Skin epidermis (tissue), 12 donors: ENCODE measurements at regions not wholly inside any gene's neighbourhood (a gene's known extent, or its start where the extent isn't known, plus 50 kb on each side); places are given as distances from the start of the nearest gene placed in this dataset.
A peak's percentile ranks its signal among the peaks of the same experiment; 100 is the strongest.

ENCODE experiments used
- H3K27ac ChIP-seq, 21 experiments: fragments of 200-600 bp; sonication (generic) in 11 of 21; one replicate each; pipeline ENCODE4 v1.5.0; 2020; ENCODE audit warnings: mild to moderate bottlenecking in 3 of 21, inconsistent platforms in 2 of 21, moderate library complexity in 2 of 21
- H3K4me3 ChIP-seq, 7 experiments: fragments of 200-600 bp; sonication (generic) in 2 of 7; one replicate each; pipeline ENCODE4 v1.5.0; 2020; ENCODE audit warnings: inconsistent platforms in 2 of 7, mild to moderate bottlenecking in 2 of 7, moderate library complexity in 1 of 7

DNA sequence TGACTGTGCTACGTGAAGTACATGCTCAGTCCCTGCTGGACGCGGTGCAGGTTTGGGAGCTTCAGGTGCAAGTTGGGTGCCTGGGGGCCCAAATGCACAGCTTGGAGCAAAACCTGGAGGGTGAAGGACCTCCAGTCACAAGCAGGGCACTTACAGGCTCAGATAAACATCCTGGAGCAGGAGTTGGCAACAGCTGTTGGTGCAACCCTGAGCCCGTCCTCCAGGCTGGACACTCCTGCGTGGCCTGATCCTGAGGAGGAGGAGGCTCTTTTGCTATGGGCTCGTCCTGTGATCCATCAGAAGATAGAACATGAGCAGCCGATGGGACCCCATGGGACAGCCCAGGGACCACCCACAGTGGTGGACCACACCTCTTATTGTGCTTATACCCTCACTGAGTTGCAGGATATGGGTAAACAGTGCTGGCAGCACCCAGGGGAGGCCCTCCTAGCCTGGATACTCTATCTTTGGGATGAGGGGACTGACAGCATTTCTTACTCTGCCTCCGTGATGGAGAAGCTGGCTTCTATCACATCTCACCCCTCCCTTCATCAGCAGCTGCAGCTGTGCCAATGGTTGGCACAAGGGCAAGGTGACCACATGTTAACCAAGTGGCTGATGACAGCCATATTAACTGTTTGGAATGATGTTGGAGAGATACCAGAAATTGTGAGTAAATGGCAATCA, 301.6 kb downstream of the ZPLD1 start:
- H3K4me3 ChIP-seq = no peak overlapping the region
- no peak overlapping the region for H3K27ac ChIP-seq

DNA sequence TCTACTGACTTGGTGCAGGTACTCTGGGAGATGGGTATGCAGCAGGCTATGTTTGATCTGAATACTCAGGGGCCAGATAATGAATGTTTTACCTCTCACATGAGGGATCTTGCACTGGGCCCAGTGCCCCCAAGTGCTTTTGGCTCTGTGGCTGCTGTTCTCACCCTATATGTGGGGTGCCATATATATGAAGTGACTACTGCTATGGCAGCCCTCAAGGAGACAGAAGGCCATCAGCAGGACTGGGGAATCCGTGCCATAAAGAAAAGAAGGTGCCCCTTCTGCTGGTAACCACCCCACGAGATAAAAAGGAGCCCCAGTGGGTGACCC, 302.1 kb downstream of the ZPLD1 start:
- Histone ChIP-seq H3K27ac (no peak overlapping the region), H3K4me3 (no peak overlapping the region)

DNA sequence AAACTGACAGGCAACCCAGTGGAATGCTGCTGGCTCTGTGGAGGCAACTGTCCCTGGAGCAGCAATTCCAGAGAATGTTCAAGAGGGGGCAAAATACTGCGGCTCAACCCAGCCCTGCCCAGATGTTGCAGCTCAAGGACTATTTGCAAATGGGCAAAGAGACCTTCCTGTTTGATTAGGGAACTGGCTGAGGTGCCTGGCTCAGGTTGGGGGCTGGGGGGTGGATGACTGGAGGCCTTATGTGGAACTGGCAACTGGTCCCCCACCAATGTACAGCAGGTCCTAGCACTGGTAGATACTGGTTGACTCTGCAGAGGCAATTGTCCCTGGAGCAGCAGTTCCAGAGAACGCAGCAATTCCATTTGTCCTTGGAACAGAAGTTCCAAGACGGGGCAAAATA, 302.5 kb downstream of the ZPLD1 start:
- Histone ChIP-seq H3K4me3 (no peak overlapping the region), H3K27ac (no peak overlapping the region)

DNA sequence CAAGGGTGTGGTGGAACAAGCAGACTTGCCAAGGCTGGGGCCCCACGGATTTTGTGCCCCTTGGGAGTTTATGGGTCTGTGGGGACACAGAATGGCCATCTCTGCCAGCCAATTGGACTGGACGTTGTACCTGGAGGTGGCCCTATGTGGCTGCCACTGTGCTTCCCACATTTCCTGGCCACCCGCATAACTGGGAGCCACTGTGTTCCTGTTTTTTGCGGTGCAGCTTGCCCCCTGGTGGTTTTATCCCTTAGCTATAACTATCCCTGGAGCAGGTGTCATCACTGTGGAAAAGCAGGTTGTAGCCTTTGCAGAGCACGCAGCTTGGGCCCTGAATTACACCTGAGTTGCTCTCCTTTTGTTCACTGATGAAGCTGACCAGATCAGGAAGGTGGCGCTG, 306.3 kb downstream of the ZPLD1 start:
- Histone ChIP-seq H3K4me3 (no peak overlapping the region), H3K27ac (no peak overlapping the region)

DNA sequence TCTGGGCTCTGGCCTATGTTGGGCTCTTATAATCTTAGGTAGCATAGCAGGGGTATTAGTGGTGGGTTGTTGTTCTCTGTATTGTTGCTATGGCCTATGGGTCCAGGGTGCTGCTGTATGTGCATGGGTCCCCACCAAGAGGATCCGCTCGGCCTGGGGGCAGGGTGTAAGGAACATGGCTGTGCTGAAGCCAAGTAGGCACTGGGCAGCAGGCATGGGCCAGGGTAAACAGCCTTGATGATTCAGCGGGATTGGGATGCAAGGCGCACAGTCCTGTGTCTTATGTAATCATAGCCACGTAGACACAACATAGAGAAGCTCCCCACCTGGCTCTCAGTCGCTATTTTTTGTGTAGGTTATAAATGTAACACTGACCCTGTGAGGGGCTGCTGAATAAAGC, 306.9 kb downstream of the ZPLD1 start:
- no peak overlapping the region for H3K27ac ChIP-seq
- H3K4me3 ChIP-seq = no peak overlapping the region

DNA sequence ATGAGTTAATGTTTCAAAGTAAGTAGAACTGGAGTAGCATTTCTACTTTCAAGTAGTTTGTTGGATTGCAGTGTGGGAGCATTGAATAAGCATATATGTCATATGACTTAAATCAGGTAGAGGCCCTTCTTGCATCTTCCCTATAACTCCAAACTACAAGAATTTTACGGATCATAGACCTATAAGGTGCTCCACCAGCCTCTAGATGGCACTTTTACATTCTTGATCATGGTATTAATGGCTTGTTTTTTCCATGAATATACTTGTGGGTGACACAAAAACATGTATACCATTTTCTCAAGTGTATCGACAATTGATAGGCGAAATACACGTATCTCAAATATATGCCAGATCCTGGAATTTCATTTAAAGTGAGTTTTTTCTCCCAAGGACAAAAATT, 311.1 kb downstream of the ZPLD1 start:
- H3K27ac ChIP-seq = no peak overlapping the region
- no peak overlapping the region for H3K4me3 ChIP-seq

DNA sequence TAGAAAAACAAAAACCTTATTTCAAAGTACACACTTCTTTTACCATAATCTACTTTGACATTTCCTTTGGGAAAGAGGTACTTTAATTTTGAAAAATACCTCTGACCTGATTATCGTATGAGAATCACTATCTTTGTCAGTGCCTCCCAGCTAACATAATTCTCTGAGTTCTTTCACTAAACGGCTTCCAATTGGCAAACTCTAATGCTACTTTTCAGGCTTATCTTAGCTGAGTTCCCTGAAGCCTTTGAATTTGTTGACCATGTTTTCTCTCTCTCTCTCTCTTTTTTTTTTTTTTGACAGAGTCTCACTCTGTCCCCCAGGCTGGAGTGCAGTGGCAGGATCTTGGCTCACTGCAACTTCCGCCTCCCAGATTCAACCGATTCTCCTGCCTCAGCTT, 312.8 kb downstream of the ZPLD1 start:
- Histone ChIP-seq H3K4me3 (no peak overlapping the region), H3K27ac (no peak overlapping the region)

DNA sequence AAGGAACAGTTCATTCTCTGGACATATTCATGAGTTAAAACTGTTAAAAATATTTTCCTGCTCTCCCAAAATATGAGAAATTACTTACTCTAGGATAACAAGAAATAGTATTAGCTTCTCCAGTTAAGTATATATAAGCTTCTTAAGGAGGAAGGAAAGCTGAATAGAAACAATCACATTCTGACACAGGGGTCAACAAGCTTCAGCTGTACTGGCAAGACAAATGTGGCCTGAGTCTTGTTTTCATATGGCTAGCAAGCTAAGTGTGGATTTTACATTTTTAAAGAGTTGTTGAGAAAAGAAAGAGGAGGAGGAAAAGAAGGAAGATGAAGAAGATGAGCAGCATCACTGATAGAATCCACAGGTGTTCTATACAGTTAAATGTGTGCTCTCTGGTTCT, 313.8 kb downstream of the ZPLD1 start:
- H3K27ac ChIP-seq = no peak overlapping the region
- no peak overlapping the region for H3K4me3 ChIP-seq

DNA sequence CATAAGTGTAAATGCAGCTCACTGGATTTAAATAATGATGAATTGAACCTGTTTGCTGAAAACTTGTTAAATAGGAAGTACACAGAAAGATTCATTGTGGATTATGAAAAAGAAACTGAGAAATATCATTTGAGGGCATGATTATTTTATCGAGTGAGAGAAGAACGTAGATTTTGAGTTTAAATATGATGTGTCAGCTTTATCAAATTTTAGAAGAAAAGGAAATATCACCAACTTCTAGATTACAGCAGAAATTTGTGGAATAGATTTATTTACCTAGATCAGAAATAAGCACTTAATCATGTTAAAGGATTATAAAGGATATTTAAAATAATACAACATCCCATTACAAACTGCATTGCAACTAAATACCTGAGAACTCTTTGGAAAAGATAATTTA, 315.5 kb downstream of the ZPLD1 start:
- H3K27ac ChIP-seq = no peak overlapping the region
- no peak overlapping the region for H3K4me3 ChIP-seq

DNA sequence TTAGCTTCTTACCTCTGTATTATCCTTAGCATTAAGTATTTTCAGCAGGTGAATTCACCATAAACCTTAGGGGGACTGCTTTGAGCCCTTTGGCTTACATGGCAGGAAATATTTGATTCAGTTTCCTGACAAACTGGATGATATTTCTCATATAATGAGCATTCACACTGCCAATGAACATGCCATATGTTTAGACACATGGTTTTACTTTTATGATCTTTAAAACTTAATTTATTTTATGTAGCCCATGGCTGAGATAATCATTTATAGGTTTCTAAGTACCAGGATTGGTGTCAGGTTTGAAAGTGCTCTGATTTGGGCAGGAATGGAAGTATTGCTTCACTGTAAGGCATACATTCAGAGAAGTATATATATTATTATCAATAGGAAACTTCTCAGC, 319.1 kb downstream of the ZPLD1 start:
- Histone ChIP-seq H3K27ac (no peak overlapping the region), H3K4me3 (no peak overlapping the region)

DNA sequence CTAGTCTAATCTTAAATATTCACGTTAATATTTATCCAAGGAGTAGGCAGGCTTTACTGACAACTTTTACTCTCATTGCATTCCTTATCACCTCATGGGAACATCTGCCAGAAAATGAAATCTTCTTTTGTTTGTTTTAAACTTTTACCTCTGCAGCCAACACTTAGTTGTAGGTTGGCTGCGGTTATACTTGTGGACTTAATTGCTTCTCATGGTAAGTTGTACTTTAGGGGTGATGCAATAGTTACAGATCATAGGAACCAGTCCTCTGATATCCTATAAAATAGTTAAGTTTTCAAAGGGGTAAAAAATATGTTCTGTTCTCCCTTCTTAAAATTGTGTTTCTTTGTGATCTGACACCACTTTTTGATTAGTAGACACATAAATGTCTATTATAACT, 321.9 kb downstream of the ZPLD1 start:
- no peak overlapping the region for H3K27ac ChIP-seq

DNA sequence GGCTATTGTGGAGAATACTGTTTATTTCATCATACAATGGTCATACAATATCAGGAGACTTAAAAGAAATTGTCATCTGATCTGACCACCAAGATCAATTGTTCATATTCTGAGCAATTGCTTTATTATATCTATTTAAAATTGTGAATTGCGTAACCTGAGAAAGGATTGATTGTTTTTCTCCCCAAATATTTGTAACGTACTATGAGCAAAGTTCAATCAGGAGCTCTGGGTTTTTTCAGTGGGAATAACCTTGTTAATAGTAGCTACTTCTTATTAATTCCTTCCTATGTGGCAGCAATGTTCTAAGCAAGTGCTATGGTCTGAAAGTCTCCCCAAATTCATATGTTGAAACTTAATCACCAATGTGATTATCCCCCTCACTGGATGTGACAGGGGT, 323.1 kb downstream of the ZPLD1 start:
- Histone ChIP-seq H3K4me3 (no peak overlapping the region), H3K27ac (no peak overlapping the region)

More for the DNA sequence above, 321.9 kb downstream of the ZPLD1 start:
- no peak overlapping the region for H3K4me3 ChIP-seq

DNA sequence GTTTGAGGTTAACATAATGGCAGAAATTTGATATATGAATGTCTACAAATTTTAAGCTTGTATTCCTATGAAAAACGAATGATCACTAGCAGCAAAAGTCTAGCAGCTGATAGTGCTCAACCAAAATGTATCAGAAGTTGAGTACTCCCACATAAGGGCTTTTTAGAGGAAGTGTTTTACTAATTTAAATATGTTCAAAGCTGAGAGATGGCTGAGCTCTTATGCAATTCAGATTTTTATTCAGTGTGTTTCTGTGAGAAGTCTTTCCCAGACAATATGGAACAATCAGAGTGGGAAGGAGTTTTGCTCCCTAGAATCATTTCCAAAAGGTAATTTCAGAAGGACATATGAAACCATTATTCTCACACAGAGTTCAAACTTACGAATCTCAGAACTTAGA, 327.0 kb downstream of the ZPLD1 start:
- Histone ChIP-seq H3K4me3 (no peak overlapping the region), H3K27ac (no peak overlapping the region)

DNA sequence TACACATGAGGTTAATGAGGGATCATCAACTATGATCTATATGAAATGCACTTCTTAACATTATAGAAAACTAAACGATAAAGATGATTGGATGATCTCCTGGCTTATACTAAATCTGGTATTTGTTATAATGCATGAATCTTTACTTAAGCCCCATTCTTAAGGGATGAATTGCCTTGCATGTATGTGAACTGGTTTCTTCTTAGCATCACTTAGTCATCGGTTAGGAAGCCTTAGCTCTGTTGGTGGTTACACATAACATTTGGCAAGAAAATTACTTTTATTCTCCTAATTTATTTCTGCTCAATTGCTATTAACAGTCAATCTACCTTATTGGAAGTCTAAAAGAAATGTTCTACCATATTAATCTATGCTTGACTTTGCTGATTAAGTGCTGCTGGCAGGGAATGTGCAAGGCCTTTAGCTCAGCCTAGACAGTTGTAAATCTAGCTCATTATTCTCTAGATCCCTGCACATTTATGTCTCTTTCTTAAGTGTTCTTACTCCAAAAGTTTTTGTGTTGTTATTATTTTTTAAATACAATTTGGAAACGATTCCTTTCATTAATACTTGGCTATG, 356.0 kb downstream of the ZPLD1 start:
- Histone ChIP-seq H3K4me3 (no peak overlapping the region), H3K27ac (peak overlapping the region in 1 of 21 experiments; percentile 10)

DNA sequence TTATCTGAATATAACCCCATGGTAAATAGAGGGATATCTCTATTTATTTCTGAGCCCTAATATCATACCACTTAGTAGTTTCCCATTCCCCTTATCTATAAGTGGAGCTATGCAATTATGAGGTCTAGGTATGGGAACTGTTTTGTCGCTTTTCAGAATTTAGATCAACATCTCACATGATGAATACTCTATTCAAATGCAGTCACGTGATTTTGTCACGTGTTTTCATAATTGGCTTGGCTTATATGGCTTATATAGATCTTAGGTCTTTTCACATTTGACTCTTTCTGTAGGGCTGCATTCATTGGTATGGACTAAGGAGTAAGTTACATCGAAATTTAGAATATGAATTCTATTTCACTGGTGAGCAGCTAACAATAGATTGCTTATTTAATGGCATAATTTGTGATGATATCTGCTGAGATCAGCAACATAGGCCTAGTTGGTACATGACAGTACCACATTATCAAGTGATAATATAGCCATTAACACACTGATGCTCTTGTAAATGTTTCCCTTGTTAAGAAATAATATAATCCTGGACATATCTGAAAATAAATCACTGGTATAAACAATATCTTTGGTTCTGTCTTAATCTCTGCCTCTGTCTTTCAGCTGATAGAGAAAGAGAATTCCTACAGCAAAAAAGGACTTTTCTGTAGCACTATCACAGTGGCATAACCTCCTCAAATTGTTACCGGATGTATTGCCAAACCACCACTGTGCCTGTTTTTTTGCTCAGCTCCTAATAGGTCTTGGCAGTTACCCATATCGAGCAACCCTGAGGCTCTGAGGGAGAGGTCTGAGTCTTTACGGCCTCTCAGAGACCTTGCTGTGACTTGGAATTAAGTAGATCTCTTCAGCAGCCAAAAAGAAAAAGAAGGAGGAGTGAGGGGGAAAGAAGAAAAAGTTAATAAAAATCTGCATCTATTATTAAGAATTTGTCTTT, 357.1 kb downstream of the ZPLD1 start:
- no peak overlapping the region for H3K27ac ChIP-seq
- H3K4me3 ChIP-seq = no peak overlapping the region

DNA sequence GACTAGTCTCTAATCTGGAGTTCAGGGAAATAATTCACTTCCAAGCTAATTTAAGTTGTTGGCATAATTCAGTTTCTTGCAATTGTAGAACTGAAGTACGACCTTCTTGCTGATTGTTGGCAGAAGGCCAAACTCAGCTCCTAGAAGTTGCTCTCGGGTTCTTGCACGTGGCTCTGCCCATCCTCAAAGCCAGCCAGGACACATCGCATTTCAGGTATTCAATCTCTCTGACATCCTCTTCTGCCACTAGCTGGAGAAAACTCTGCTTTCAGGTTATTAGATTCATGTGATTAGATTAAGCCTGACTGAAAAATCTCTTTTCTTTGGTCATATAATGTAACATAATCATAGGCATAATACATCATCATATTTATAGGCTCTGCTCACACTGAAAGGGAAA, 362.0 kb downstream of the ZPLD1 start:
- Histone ChIP-seq H3K27ac (no peak overlapping the region), H3K4me3 (no peak overlapping the region)

DNA sequence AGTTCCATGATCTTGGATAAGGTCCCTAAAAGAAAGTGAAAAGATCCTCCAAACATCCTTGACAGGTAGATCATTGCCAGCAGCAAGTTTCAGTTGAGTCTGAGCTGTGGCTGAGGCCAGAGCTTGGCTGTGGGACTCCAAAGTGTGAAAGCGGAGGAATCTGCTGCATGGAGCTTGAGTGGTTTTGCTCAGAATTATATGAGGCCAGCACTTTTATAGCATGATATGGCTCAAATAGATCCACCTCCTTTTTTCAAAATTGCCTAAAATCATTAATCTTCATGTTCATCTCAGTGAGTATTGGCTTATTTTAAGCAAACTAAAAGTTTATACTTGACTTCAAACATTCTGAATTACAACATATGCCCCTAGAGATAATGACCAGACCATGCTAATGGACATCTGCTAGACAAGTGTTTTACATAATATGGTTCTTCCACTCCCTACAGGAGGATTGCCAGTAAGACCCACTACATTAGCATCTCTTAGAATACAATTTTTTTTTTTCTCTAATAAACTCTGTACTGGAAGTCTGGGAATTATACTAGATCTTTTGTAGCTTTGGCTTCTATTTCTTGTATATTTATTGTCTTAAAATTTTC, 368.1 kb downstream of the ZPLD1 start:
- no peak overlapping the region for H3K27ac ChIP-seq

DNA sequence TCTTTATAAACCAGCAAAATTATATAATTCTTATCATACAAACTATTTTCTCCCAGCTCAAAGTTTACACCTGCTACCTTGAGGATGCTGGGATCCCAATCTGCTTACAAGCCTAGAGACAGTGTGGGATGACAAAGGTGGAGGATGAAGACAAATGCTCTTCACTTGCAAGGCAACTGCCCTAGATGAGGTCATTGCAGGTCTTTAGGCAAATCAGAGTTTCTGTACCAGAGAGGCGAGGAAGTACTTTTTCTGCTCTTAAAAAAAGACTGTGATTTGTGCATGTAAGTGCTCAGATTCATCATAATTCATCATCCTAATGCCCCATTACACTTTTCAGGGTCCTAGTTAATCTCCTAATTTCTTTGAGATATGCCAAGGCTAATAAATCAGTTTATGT, 376.1 kb downstream of the ZPLD1 start:
- Histone ChIP-seq H3K27ac (no peak overlapping the region), H3K4me3 (no peak overlapping the region)

More for the DNA sequence above, 368.1 kb downstream of the ZPLD1 start:
- no peak overlapping the region for H3K4me3 ChIP-seq

DNA sequence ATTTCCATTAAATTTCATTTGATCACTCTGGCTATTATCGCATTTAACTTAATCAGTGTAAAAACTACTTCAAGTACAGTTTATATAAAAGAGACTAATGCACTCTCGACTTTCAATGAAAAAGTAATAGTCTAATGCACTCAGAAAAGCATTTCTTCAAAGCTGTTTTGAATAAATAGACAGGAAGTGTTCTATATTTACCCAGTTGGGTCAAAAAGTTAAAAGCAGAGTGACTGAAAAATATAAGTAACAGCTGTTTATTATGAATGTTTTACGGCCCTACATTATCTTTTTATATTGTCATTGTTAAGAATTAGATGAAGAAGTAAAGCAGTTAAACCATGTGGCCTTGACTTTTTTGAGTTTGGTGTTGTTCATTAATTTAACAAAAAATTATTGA, 391.8 kb downstream of the ZPLD1 start:
- no peak overlapping the region for H3K4me3 ChIP-seq

DNA sequence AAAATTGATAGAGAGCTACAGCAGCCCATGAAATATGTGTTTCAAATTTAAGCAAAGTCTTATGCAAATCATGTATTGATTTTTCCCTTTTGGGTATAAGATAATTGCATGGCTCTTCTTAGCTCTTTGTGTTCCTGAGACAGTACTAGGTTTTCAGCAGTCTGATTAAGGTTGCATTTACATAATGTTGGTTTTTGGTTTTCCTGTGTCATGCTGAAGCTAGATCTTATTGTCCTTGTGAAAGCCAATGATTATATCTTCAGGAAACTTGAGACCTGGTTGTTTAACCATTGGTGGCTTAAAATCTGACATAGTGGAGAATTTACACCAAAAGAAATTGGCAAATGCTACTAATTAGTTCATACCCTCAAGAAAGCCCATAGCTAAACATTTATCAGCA, 392.6 kb downstream of the ZPLD1 start:
- H3K27ac ChIP-seq = no peak overlapping the region
- no peak overlapping the region for H3K4me3 ChIP-seq

More for the DNA sequence above, 391.8 kb downstream of the ZPLD1 start:
- no peak overlapping the region for H3K27ac ChIP-seq

DNA sequence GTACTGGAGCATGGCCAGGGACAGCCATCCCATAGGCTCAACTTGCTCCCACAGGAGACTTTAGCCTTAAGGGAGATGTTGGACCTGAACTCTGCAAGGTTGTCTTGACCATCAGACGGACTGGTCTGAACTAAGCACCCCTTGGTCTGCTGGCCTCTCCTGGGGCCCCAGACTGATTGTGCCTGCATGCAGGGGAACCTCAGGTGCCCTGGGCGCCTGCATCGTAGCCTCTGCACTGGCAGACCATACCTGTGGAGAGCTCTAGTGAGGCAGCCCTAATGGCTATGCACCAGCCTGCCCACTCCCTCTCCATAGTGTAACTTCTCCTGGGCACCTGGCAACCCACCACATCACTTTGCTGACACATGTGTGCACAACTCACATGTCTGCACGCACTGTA, 395.6 kb downstream of the ZPLD1 start:
- no peak overlapping the region for H3K27ac ChIP-seq
- no peak overlapping the region for H3K4me3 ChIP-seq
